Spinal cord (tissue), 9 donors: ENCODE measurements at regions not wholly inside any gene's neighbourhood (a gene's known extent, or its start where the extent isn't known, plus 50 kb on each side); places are given as distances from the start of the nearest gene placed in this dataset.

Source experiments
- DNase-seq, 6 donors: peaks; one replicate each; pipeline versions ENCODE4 v3.0.0 to v3.0.0-alpha.2; 2013 to 2015; ENCODE audit warnings: low spot score in 6 of 6, low read depth in 4 of 6
- H3K27ac ChIP-seq: one replicate; pipeline ENCODE4 v1.5.1; 2013; ENCODE audit warnings: low read depth, low read length, control low read depth
- H3K27me3 ChIP-seq: one replicate; pipeline ENCODE4 v1.6.1; 2013; ENCODE audit warnings: low read length; ENCODE audit not compliant: control insufficient read depth, insufficient read depth
- H3K36me3 ChIP-seq: one replicate; pipeline ENCODE4 v1.6.1; 2013; ENCODE audit warnings: low read length; ENCODE audit not compliant: control insufficient read depth, insufficient read depth
- H3K4me1 ChIP-seq: one replicate; pipeline ENCODE4 v1.6.1; 2013; ENCODE audit warnings: low read length; ENCODE audit not compliant: control insufficient read depth, insufficient read depth
- H3K4me3 ChIP-seq: one replicate; pipeline ENCODE4 v1.5.1; 2013; ENCODE audit warnings: low read depth, low read length, control low read depth
- H3K9me3 ChIP-seq: one replicate; pipeline ENCODE4 v1.6.1; 2013; ENCODE audit warnings: low read length; ENCODE audit not compliant: control insufficient read depth, insufficient read depth
- WGBS: methylation state at CpG from one replicate; pipeline ENCODE4 v1.1.5; 2013; ENCODE audit warnings: missing lambda C conversion rate; ENCODE audit not compliant: insufficient coverage; 5-methylcytosine and 5-hydroxymethylcytosine counted together
- donor health status: healthy.

GRCh38 chr10:44589181-44589943 lies 204.5 kb upstream of the CXCL12 start:
- Histone ChIP-seq H3K36me3 (no peaks in the 10 kb centered on the region), H3K9me3 (no peaks in the 10 kb centered on the region), H3K27ac (no peak overlapping the region), H3K4me3 (no peak overlapping the region), H3K4me1 (peaks cover 10% of the 10 kb centered on the region), H3K27me3 (no peaks in the 10 kb centered on the region)
- WGBS = 82% methylated on average over 12 of the region's 17 CpGs
- peak in 1 of 6 donors; percentile 20 for DNase-seq

- Histone ChIP-seq H3K4me3 (no peak overlapping the region), H3K4me1 (peaks cover 10% of the 10 kb centered on the region), H3K27me3 (no peaks in the 10 kb centered on the region), H3K9me3 (no peaks in the 10 kb centered on the region), H3K27ac (no peak overlapping the region), H3K36me3 (no peaks in the 10 kb centered on the region)
- 56% methylated on average over 5 of the region's 5 CpGs for WGBS
- DNase-seq = peak in 1 of 6 donors; percentile 2
Observed at GRCh38 chr10:44589944-44590449, 205.1 kb upstream of the CXCL12 start.

- H3K27me3 ChIP-seq = no peaks in the 10 kb centered on the region
- no peak overlapping the region for H3K27ac ChIP-seq
- no CpG with 5 or more reads among the region's 1 CpG for WGBS
- H3K36me3 ChIP-seq = no peaks in the 10 kb centered on the region
- H3K9me3 ChIP-seq = no peaks in the 10 kb centered on the region
- H3K4me3 ChIP-seq = no peak overlapping the region
- DNase-seq = no peak
- H3K4me1 ChIP-seq = peaks cover 10% of the 10 kb centered on the region
Observed at GRCh38 chr10:44591911-44592310, 207.0 kb upstream of the CXCL12 start.

GRCh38 chr10:44593952-44594351 lies 209.1 kb upstream of the CXCL12 start:
- H3K27ac ChIP-seq = no peak overlapping the region
- H3K27me3 ChIP-seq = no peaks in the 10 kb centered on the region
- DNase-seq = no peak
- 93% methylated on average over 3 of the region's 7 CpGs for WGBS
- H3K9me3 ChIP-seq = no peaks in the 10 kb centered on the region
- no peak overlapping the region for H3K4me3 ChIP-seq
- peaks cover 4% of the 10 kb centered on the region for H3K4me1 ChIP-seq
- no peaks in the 10 kb centered on the region for H3K36me3 ChIP-seq

- WGBS = no CpG with 5 or more reads among the region's 1 CpG
- H3K9me3 ChIP-seq = no peaks in the 10 kb centered on the region
- no peaks in the 10 kb centered on the region for H3K27me3 ChIP-seq
- no peaks in the 10 kb centered on the region for H3K4me1 ChIP-seq
- no peaks in the 10 kb centered on the region for H3K36me3 ChIP-seq
- H3K4me3 ChIP-seq = no peak overlapping the region
- H3K27ac ChIP-seq = no peak overlapping the region
- no peak for DNase-seq
Observed at GRCh38 chr10:44607116-44607515, 222.2 kb upstream of the CXCL12 start.

- Histone ChIP-seq H3K27ac (no peak overlapping the region), H3K4me1 (no peaks in the 10 kb centered on the region), H3K9me3 (no peaks in the 10 kb centered on the region), H3K4me3 (no peak overlapping the region), H3K36me3 (no peaks in the 10 kb centered on the region), H3K27me3 (no peaks in the 10 kb centered on the region)
- no peak for DNase-seq
- no CpG with 5 or more reads among the region's 3 CpGs for WGBS
Observed at GRCh38 chr10:44618910-44619309, 234.0 kb upstream of the CXCL12 start.

- Histone ChIP-seq H3K27me3 (no peaks in the 10 kb centered on the region), H3K9me3 (no peaks in the 10 kb centered on the region)
- WGBS = no CpG with 5 or more reads among the region's 1 CpG
Observed at GRCh38 chr10:44619521-44619920, 234.6 kb upstream of the CXCL12 start.

GRCh38 chr10:44619975-44620374 lies 235.1 kb upstream of the CXCL12 start:
- Histone ChIP-seq H3K9me3 (no peaks in the 10 kb centered on the region), H3K27ac (no peak overlapping the region), H3K36me3 (no peaks in the 10 kb centered on the region), H3K27me3 (no peaks in the 10 kb centered on the region), H3K4me1 (no peaks in the 10 kb centered on the region), H3K4me3 (no peak overlapping the region)
- no CpG with 5 or more reads among the region's 3 CpGs for WGBS
- no peak for DNase-seq

More at GRCh38 chr10:44619521-44619920, 234.6 kb upstream of the CXCL12 start:
- no peak for DNase-seq
- no peaks in the 10 kb centered on the region for H3K36me3 ChIP-seq
- no peak overlapping the region for H3K4me3 ChIP-seq
- H3K4me1 ChIP-seq = no peaks in the 10 kb centered on the region
- H3K27ac ChIP-seq = no peak overlapping the region

- DNase-seq = no peak
- Histone ChIP-seq H3K4me3 (no peak overlapping the region), H3K27ac (no peak overlapping the region), H3K9me3 (no peaks in the 10 kb centered on the region), H3K4me1 (no peaks in the 10 kb centered on the region), H3K27me3 (no peaks in the 10 kb centered on the region), H3K36me3 (no peaks in the 10 kb centered on the region)
- WGBS = 86% methylated on average over 3 of the region's 6 CpGs
Observed at GRCh38 chr10:44627591-44628354, 242.9 kb upstream of the CXCL12 start.
